ENCODE measurements at regions not wholly inside any gene's neighbourhood (a gene's known extent, or its start where the extent isn't known, plus 50 kb on each side); places are given as distances from the start of the nearest gene placed in this dataset.

- H3K4me1 ChIP-seq, result no peaks in the 10 kb centered on the region
- no peak overlapping the region for H3K4me3 ChIP-seq
- intact Hi-C loops (cut with DNase I; ENCODE audit: low total_unique reads), result no loop called here
- H3K36me3 ChIP-seq, result peaks cover 4% of the 10 kb centered on the region
- DNase-seq (ENCODE audit: low spot score in 2 of 2), result no peak
- no peak overlapping the region for H3K27ac ChIP-seq
- TF ChIP-seq POLR2AphosphoS5 (IDR thresholded peaks at IDR 0.05) (no peak), POLR2A (IDR thresholded peaks at IDR 0.05) (no peak), CTCF (IDR thresholded peaks at IDR 0.05) (no peak)
- H3K9me3 ChIP-seq, result no peaks in the 10 kb centered on the region
- no peaks in the 10 kb centered on the region for H3K27me3 ChIP-seq
Measured at GRCh38 chr6:40855168-40855880, 183.7 kb downstream of the UNC5CL start.

DNA sequence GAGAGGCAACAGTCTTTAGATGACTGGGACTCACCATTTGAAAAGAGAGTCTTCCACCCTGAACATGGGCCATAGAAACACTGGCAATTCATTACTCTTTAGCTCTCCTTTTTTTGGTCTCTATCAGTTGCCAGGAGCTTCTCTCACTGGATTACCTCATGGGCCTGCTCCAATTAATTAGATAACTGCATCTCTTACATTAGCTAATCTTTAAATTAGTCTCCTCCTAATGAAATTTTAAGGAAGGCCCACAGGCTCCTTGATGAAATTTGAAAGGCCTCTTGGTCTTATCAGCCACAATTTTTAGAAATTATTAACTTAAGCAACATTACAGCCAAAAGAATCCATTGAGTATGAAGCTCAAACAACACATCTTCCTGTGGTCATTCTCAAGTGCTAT is 184.4 kb downstream of the UNC5CL start:
- intact Hi-C loops (cut with DNase I; ENCODE audit: low total_unique reads), result no loop called here
- DNase-seq (ENCODE audit: low spot score in 2 of 2), result no peak
- TF ChIP-seq POLR2AphosphoS5 (IDR thresholded peaks at IDR 0.05) (no peak), POLR2A (IDR thresholded peaks at IDR 0.05) (no peak), CTCF (IDR thresholded peaks at IDR 0.05) (no peak)
- H3K27me3 ChIP-seq, result no peaks in the 10 kb centered on the region
- no peak overlapping the region for H3K27ac ChIP-seq
- H3K4me3 ChIP-seq, result no peak overlapping the region
- H3K4me1 ChIP-seq, result no peaks in the 10 kb centered on the region
- peaks cover 4% of the 10 kb centered on the region for H3K36me3 ChIP-seq
- no peaks in the 10 kb centered on the region for H3K9me3 ChIP-seq

DNA sequence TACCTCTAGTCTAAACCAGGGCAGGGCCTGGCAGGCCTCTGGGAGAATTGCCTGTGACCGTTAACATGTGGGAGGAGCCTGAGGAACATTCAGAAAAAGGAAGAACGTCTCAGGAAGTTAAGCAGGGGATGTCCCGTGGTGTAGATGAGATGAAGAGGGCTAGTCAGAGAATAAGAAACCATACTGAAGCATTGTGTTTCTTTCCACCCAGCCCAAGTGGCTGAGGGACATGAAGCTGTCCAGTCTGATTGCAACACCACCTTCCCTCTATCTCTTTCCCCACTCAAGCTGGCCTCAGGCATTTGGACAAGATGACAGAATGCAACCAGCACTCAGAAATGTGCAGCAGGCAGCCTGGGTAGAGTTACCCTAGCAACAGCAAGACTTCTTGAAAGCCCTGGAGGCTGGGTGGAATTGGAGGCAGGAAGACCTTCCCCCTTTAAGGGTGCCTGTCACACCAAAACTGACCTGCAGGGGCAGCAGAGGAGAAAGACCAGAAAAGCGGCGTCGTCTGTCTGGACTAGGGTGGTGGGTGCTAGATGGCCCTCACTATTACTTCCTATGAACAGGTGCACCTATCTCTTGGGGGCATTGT is 186.1 kb downstream of the UNC5CL start:
- H3K4me1 ChIP-seq, result no peaks in the 10 kb centered on the region
- peaks cover 4% of the 10 kb centered on the region for H3K36me3 ChIP-seq
- DNase-seq (ENCODE audit: low spot score in 2 of 2), result no peak
- H3K27ac ChIP-seq, result no peak overlapping the region
- TF ChIP-seq POLR2A (IDR thresholded peaks at IDR 0.05) (no peak), POLR2AphosphoS5 (IDR thresholded peaks at IDR 0.05) (no peak), CTCF (IDR thresholded peaks at IDR 0.05) (no peak)
- no peaks in the 10 kb centered on the region for H3K27me3 ChIP-seq
- no peaks in the 10 kb centered on the region for H3K9me3 ChIP-seq
- intact Hi-C loops (cut with DNase I; ENCODE audit: low total_unique reads), result no loop called here
- no peak overlapping the region for H3K4me3 ChIP-seq

GRCh38 chr6:40849546-40849945 is 189.5 kb downstream of the UNC5CL start:
- no peak overlapping the region for H3K4me3 ChIP-seq
- H3K4me1 ChIP-seq, result no peaks in the 10 kb centered on the region
- no peak for TF ChIP-seq CTCF (IDR thresholded peaks at IDR 0.05)
- no peak for TF ChIP-seq POLR2AphosphoS5 (IDR thresholded peaks at IDR 0.05)
- TF ChIP-seq POLR2A (IDR thresholded peaks at IDR 0.05), result no peak
- no peaks in the 10 kb centered on the region for H3K27me3 ChIP-seq
- DNase-seq (ENCODE audit: low spot score in 2 of 2), result no peak
- H3K27ac ChIP-seq, result no peak overlapping the region
- no peaks in the 10 kb centered on the region for H3K9me3 ChIP-seq
- H3K36me3 ChIP-seq, result peaks cover 4% of the 10 kb centered on the region
- intact Hi-C loops (cut with DNase I; ENCODE audit: low total_unique reads), result loop anchor here (5.0 kb wide), 1 partner anchor 327 kb away; no protein-coding TSS in a partner anchor

GRCh38 chr6:40848868-40849514 is 190.0 kb downstream of the UNC5CL start:
- Histone ChIP-seq H3K27ac (no peak overlapping the region), H3K27me3 (no peaks in the 10 kb centered on the region), H3K4me1 (no peaks in the 10 kb centered on the region), H3K9me3 (no peaks in the 10 kb centered on the region), H3K4me3 (no peak overlapping the region), H3K36me3 (peaks cover 4% of the 10 kb centered on the region)
- TF ChIP-seq POLR2A (IDR thresholded peaks at IDR 0.05) (no peak), POLR2AphosphoS5 (IDR thresholded peaks at IDR 0.05) (no peak), CTCF (IDR thresholded peaks at IDR 0.05) (no peak)
- intact Hi-C loops (cut with DNase I; ENCODE audit: low total_unique reads), result loop anchor here (5.0 kb wide), 1 partner anchor 327 kb away; no protein-coding TSS in a partner anchor
- DNase-seq (ENCODE audit: low spot score in 2 of 2), result no peak
